GM18511 (cell line): ENCODE measurements at regions not wholly inside any gene's neighbourhood (a gene's known extent, or its start where the extent isn't known, plus 50 kb on each side); places are given as distances from the start of the nearest gene placed in this dataset.
"Not testable (repeated sequence)": the region's sequence is repeated elsewhere in the genome, so short reads cannot be mapped to it uniquely, and the experiment has no call there.

Experiments
- ATAC-seq: cut with Tn5 transposase; IDR thresholded peaks from one replicate; pipeline ENCODE4 v1.9.1; 2021; ENCODE audit warnings: mild to moderate bottlenecking, moderate library complexity; ENCODE audit not compliant: unreplicated experiment

DNA sequence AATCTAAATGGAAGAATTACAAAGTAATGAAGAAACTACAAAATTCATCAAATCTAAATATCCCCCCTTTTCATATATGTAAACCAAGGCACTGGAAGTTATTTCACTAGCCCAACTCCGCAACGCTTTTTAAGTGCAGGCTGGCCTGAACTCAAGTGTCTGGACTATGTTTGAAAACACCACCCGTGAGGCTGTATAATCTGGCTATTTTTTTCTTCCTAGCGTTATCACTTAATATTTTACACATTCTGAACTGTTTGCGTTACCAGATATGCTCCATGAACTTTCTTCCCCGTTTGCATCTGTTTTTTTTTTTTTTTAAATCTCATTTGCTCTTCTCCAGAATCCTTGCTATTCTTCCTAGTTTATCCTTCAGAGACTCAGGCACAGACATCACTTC, 619.5 kb upstream of the CBLB start:
- ATAC-seq: no peak

GRCh38 chr3:106491796-106492195, 623.0 kb upstream of the CBLB start:
- ATAC-seq: no peak

DNA sequence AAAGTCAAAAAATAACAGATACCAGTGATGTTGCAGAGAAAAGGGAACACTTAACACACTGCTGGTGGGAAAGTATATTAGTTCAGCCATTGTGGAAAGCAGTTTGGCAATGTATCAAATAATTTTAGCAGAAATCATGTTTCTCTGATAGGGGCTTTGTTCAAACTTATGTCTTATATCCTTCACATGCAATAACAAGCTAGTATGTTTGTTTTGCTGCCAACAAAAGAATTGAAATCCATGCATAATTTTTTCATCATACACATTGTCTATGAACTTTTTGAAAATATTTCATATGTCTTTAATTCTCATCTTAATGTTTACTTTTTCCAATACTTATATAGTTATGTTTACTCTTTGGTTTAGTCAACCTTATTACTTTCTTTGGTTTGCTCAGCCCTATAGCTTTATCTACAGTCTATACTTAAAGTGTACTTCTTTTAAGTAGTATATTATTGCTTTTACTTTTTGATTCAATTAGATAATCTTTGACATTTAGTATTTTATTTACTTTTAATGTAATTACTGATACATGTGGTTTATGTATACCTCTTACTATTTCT, 639.6 kb upstream of the CBLB start:
- ATAC-seq: no peak

DNA sequence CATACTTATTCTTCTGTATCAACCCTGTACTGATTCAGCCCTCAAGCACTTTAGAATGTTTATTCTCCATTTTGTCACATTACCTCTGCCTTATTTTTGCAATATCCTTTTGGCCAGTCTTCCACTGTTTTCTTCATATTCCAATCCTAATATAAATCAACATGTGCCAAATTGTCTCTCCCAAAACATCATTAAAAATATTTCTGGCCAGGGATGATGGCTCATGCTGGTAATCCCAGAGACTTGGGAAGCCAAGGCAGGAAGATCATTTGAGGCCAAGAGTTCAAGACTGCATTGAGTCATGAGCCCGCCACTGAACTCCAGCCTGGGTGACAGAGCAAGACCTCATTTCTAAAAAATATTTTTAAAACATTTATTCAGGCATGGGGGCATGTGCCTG, 641.4 kb upstream of the CBLB start:
- ATAC-seq: no peak

DNA sequence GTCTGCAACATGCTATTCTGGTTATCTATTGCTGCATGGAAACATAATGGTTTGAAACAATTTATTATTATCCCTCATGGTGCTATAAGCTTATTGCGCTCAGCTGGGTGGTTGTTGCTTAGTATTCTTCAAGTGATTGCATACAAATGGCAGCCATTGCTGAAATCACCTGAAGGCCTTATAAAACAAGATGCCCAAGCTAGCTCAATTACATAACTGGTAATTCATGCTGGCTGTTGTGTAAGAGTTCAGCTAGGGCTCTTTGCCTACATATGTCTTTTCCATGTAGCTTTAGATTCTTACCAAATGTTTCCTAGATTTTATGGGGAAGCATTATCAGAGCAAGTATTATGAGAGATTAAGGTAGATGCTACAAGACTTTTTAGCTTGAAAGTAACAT, 644.0 kb upstream of the CBLB start:
- ATAC-seq: no peak

DNA sequence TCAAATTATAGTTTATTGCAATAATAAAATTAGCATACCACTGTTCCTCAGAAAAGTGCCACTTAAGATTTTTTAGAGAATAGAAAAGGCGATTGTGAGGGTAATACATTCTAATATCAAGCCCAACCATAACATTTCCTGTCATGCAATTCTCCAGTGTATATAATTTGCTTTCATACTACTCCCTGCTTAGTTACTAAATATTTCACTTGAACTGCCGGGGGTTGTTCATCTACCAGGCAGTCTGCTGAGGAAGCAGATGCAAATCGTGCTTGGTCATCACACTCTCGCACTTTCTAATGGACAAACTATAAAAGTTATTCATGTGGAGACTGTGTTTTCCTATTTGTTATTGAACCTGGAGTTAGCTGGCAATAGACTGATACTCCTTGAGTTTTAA, 645.6 kb upstream of the CBLB start:
- ATAC-seq: peak; percentile 64

DNA sequence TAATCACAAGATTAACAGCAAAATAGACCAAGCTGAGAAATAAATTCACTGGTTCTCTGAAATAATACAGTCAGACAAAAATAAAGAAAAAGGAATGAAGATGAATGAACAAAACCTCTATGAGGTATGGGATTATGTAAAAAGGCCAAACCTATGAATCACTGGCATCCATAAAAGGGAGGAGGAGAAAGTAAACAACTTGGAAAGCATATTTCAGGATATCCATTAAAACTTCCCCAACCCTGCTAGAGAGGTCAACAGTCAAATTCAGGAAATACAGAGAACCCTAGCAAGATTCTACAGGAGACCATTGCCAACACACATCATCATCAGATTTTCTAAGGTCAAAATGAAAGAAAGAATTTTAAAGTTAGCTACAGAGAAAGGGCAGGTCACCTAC, 649.7 kb upstream of the CBLB start:
- no peak for ATAC-seq

GRCh38 chr3:106522397-106522796, 653.6 kb upstream of the CBLB start:
- ATAC-seq: no peak

DNA sequence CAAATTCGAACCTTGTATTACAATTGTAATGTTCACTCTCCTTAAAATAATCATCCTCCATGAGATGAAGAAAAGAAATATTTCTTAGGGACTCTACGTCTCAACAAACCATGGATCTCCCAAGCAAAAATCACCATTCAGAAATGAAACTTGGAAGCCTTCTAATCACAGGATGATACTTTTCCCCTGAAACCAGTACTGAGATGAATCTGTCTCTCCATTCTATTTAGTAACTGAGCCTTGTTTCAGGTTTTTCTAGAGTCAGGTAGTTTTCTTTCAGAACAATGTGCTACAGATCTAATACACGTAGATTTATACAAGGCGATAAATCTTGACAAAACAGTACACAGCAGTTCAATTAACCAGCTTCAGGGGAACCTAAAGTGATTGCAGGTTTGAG, 660.1 kb upstream of the CBLB start:
- ATAC-seq: no peak

DNA sequence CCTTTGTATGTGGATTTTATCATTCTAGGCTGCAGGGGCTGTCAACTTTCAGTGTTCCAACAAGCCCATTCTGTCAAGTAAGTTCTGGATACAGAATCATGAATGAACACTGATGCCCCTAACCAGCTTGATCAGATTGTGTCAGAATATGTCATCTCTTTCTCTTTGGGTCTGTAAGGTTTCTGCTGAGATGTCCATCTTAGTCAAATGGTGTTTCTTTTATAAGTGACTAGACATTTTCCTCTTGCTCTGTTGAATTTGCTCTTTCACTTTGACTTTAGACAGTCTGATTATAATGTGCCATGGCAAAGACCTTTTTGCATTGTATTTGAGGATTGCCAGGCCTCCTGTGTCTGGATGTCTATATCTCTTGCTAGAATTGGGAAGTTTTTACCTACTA, 660.9 kb upstream of the CBLB start:
- ATAC-seq: no peak

DNA sequence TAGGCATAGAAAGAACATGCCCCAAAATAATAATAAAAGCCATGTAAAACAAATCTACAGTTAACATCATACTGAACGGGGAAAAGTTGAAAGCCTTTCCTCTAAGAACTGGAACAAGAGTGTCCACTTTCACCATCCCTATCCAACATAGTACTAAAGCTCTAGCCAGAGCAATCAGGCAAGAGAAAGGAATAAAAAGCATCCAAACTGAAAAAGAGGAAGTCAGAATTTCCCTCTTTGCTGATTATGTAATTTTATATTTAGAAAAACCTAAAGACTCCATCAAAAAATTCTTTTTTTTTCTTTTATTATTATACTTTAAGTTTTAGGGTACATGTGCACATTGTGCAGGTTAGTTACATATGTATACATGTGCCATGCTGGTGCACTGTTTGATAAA, 661.6 kb upstream of the CBLB start:
- ATAC-seq: no peak

GRCh38 chr3:106531771-106532329, 663.0 kb upstream of the CBLB start:
- ATAC-seq: not testable (repeated sequence)

DNA sequence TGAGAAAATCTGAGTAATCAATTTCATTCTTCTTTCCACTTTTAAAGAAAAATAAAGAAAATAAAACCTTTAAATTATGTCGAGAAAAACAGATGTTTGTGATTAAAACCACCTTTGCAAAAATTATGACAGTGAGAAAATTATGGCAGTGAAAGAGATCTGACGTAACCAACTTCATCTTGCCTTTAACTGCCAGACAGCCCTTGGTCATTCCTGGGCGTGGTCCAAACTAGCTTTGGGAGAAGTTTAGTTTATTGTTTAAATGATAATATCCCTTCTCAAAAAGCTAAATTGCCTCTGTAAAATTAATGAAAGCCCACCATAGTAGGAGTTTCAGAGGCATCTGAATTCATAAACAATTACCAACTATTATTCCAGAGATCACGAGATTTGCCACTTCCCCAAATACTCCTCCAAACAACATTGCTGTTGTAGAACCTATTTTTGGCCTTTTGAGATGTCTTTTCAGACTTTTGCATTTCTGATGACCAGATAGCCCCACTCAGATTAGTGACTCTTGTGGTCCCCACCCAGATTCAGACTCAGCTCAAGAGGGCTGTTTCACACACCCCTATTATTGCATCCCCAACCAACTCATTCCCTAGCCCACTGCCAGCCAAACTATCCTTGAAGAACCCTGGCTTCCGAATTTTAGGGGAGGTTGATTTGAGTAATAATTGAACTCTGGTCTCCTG, 664.4 kb upstream of the CBLB start:
- no peak for ATAC-seq

- no peak for ATAC-seq
These were observed 665.0 kb upstream of the CBLB start for GRCh38 chr3:106533788-106534160.

DNA sequence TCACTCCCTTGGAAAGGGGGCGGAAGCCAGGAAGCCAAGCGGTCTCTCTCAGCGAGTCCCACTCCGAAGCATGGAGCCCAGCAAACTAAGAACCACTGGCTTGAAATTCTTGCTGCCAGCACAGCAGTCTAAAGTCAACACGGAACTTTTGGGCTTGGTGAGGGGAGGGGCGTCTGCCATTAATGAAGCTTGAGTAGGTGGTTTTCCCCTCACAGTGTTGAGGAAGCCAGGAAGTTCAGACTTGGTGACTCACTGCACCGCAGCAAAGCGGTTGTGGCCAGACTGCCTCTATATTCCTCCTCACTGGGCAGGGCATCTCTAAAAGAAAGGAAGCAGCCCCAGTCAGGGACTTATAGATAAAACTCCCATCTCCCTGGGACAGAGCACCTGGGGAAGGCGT, 665.4 kb upstream of the CBLB start:
- no peak for ATAC-seq

DNA sequence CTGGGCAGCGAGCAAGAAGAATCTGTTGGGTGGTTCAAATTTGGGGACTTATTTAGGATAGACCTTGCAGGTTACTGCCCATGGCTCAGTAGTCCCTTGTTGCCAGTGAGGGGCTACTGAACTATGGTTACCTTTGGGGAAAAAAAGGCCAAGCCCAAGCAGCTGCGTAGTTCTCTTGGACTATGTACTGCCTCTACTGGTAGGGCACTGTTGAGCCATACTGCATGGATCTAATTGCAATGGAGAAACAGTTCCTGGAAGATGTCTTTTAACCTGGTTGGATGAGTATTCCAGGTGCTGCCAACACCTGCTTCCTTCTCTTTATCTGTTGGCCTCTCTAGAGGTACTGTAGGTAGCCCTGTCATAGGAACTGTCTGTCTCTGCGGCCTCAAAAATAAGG, 671.9 kb upstream of the CBLB start:
- ATAC-seq: no peak

- peak; percentile 69 for ATAC-seq
These were observed 673.4 kb upstream of the CBLB start for GRCh38 chr3:106542101-106542769.

GRCh38 chr3:106552351-106553043, 683.7 kb upstream of the CBLB start:
- no peak for ATAC-seq

DNA sequence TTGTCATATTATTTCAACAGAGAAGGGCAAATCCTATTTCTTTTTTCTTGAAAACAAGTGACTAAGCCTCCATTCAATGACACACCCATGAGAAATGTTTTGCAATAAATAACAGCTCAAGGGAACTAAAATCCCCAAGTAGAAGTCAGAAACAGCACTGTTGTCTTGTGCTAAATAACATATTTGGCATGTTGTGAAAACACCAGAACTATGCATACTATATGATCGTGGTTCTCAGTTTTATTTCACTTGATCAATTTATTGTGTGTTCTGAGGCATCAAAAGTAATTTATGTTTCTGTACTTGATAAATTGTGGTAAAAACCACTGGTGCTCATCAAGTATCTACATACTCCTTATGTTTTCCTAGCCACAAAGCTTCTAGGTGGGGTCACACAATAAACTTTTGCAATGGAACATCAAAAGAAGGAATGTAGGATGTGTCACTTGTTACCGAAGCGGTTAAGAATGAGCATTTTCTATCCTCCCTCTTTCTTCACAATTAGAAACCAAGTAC, 691.7 kb upstream of the CBLB start:
- ATAC-seq: no peak

DNA sequence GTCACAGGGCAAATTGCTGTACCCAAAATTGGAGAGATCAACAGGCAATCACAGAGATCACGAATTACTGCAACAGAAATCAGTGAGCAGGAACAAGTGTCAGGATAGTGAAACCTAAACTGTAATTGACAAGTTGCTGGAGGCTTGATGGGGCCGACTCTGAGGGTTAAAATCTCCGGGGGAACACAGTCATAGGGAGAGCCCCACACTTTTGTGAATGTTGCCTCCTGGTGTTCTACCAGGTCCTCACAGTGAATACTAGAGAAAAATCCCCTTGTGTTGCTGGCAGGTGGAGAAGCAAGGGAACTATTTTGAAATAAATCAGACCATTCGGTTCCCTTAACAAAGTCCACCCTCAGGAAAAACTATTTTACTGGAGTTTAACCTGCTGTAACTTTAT, 697.5 kb upstream of the CBLB start:
- peak; percentile 99 for ATAC-seq

DNA sequence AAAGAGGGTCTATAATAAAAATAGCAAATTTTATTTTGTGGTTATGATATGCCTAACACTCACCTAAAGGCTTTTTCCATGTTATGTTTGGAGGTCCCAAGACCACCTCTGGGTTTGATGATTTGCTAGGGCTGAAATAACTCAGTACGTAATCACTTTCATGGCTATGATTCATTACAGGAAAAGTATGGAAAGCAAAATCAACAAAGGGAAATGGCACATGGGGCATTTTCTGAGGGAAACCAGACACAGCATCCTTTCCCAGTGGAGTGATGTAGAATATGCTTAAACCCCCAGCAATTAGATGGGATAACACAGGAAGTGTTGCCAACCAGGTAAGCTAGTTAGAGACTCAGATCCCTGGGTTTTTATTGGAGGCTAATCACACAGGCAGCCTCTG, 701.6 kb upstream of the CBLB start:
- no peak for ATAC-seq
